Activated T-cell treated with anti-CD3 and anti-CD28 coated beads, Interleukin-2, amount 50 U/mL, for 4 hours (primary cell): ENCODE measurements at regions not wholly inside any gene's neighbourhood (a gene's known extent, or its start where the extent isn't known, plus 50 kb on each side); places are given as distances from the start of the nearest gene placed in this dataset.

Experiments
- ATAC-seq, 2 donors: fragments of 200-7000 bp; cut with Tn5 transposase; one replicate each; pipeline ENCODE4 v1.10.0; 2021
- DNase-seq: peaks from one replicate; pipeline ENCODE4 v3.0.0-alpha.2; 2020
- H3K27me3 Mint-ChIP-seq: one replicate; pipeline ENCODE4 v1.8.0; 2021; ENCODE audit warnings: low read depth, mixed read lengths
- H3K36me3 Mint-ChIP-seq: one replicate; pipeline ENCODE4 v1.8.0; 2022; ENCODE audit warnings: mixed read lengths; ENCODE audit not compliant: insufficient read depth
- H3K4me1 Mint-ChIP-seq: one replicate; pipeline ENCODE4 v1.8.0; 2021; ENCODE audit warnings: low read depth, mixed read lengths
- H3K4me3 Mint-ChIP-seq: one replicate; pipeline ENCODE4 v1.8.0; 2021; ENCODE audit warnings: mild to moderate bottlenecking, moderate library complexity, mixed read lengths
- H3K9me3 Mint-ChIP-seq: one replicate; pipeline ENCODE4 v1.8.0; 2021; ENCODE audit warnings: mixed read lengths

GRCh38 chr7:28354601-28355402 is 57.5 kb upstream of the CREB5 start:
- DNase-seq (no peak), ATAC-seq (no peak)
- H3K4me3 Mint-ChIP-seq = no peak overlapping the region
- peaks cover 4% of the 10 kb centered on the region for H3K27me3 Mint-ChIP-seq
- H3K4me1 Mint-ChIP-seq = no peaks in the 10 kb centered on the region
- H3K36me3 Mint-ChIP-seq = no peaks in the 10 kb centered on the region
- no peaks in the 10 kb centered on the region for H3K9me3 Mint-ChIP-seq

- Mint-ChIP-seq H3K4me1 (no peaks in the 10 kb centered on the region), H3K27me3 (peaks cover 4% of the 10 kb centered on the region)
These were observed 56.5 kb upstream of the CREB5 start for GRCh38 chr7:28355635-28356319.

GRCh38 chr7:28356619-28357018 is 55.7 kb upstream of the CREB5 start:
- DNase-seq (no peak), ATAC-seq (no peak)
- Mint-ChIP-seq H3K4me3 (no peak overlapping the region), H3K4me1 (no peaks in the 10 kb centered on the region), H3K36me3 (no peaks in the 10 kb centered on the region), H3K9me3 (no peaks in the 10 kb centered on the region), H3K27me3 (peaks cover 4% of the 10 kb centered on the region)

More at GRCh38 chr7:28355635-28356319, 56.5 kb upstream of the CREB5 start:
- no peaks in the 10 kb centered on the region for H3K36me3 Mint-ChIP-seq
- H3K4me3 Mint-ChIP-seq = no peak overlapping the region
- DNase-seq (no peak), ATAC-seq (no peak)
- no peaks in the 10 kb centered on the region for H3K9me3 Mint-ChIP-seq

GRCh38 chr7:28358423-28358868 is 53.9 kb upstream of the CREB5 start:
- ATAC-seq (no peak), DNase-seq (no peak)
- Mint-ChIP-seq H3K4me1 (peaks cover 4% of the 10 kb centered on the region), H3K9me3 (no peaks in the 10 kb centered on the region), H3K27me3 (peaks cover 4% of the 10 kb centered on the region), H3K4me3 (no peak overlapping the region), H3K36me3 (no peaks in the 10 kb centered on the region)

GRCh38 chr7:28360739-28361138 is 51.6 kb upstream of the CREB5 start:
- H3K9me3 Mint-ChIP-seq = peaks cover 9% of the 10 kb centered on the region
- peaks cover 4% of the 10 kb centered on the region for H3K4me1 Mint-ChIP-seq
- ATAC-seq = no peak
- H3K4me3 Mint-ChIP-seq = no peak overlapping the region
- no peaks in the 10 kb centered on the region for H3K36me3 Mint-ChIP-seq
- no peak for DNase-seq
- H3K27me3 Mint-ChIP-seq = peaks cover 6% of the 10 kb centered on the region

- ATAC-seq = no peak
- no peak overlapping the region for H3K4me3 Mint-ChIP-seq
These were observed 50.8 kb upstream of the CREB5 start for GRCh38 chr7:28361551-28361950.

GRCh38 chr7:28362182-28362581 is 50.1 kb upstream of the CREB5 start:
- Mint-ChIP-seq H3K4me3 (no peak overlapping the region), H3K4me1 (peaks cover 4% of the 10 kb centered on the region), H3K36me3 (no peaks in the 10 kb centered on the region), H3K9me3 (peaks cover 9% of the 10 kb centered on the region), H3K27me3 (peaks cover 3% of the 10 kb centered on the region)
- no peak for ATAC-seq
- no peak for DNase-seq

More at GRCh38 chr7:28361551-28361950, 50.8 kb upstream of the CREB5 start:
- no peak for DNase-seq
- H3K36me3 Mint-ChIP-seq = no peaks in the 10 kb centered on the region
- H3K4me1 Mint-ChIP-seq = peaks cover 4% of the 10 kb centered on the region
- H3K9me3 Mint-ChIP-seq = peaks cover 9% of the 10 kb centered on the region
- peaks cover 3% of the 10 kb centered on the region for H3K27me3 Mint-ChIP-seq
